Suprapubic skin (tissue), 3 donors: ENCODE measurements at regions not wholly inside any gene's neighbourhood (a gene's known extent, or its start where the extent isn't known, plus 50 kb on each side); places are given as distances from the start of the nearest gene placed in this dataset.

Experiments used
- CTCF ChIP-seq, 2 donors: fragments of 200-600 bp in 1 of 2; fragments of 450-650 bp in 1 of 2; sonication (generic) in 1 of 2; IDR thresholded peaks; one replicate each; pipeline ENCODE4 v1.5.1; 2016 to 2019; ENCODE audit warnings: antibody characterized with exemption in 2 of 2, mild to moderate bottlenecking in 1 of 2, moderate library complexity in 1 of 2
- EP300 ChIP-seq: sonication (generic); formaldehyde crosslinking; IDR thresholded peaks from one replicate; pipeline ENCODE4 v1.6.1; 2017; ENCODE audit warnings: antibody characterized with exemption
- POLR2A ChIP-seq, 2 donors: fragments of 450-650 bp; IDR thresholded peaks; one replicate each; pipeline ENCODE4 v1.6.1; 2017; ENCODE audit warnings: antibody characterized with exemption in 2 of 2, mild to moderate bottlenecking in 2 of 2, moderate library complexity in 2 of 2

GRCh38 chr5:165028356-165028755 is 1522.9 kb downstream of the MAT2B start:
- TF ChIP-seq EP300 (no peak), CTCF (IDR thresholded peaks at IDR 0.05) (no peak), POLR2A (IDR thresholded peaks at IDR 0.05) (no peak)
